CD8-positive, alpha-beta memory T cell (primary cell): ENCODE measurements at regions not wholly inside any gene's neighbourhood (a gene's known extent, or its start where the extent isn't known, plus 50 kb on each side); places are given as distances from the start of the nearest gene placed in this dataset.

Experiments
- CTCF ChIA-PET: fragments of 350-600 bp; sonication (Branson Sonifier 250); formaldehyde crosslinking; loops from one replicate; lab custom pipeline; 2021; ENCODE audit warnings: antibody characterized with exemption; lab: Charles Lee
- POLR2A ChIA-PET: fragments of 350-600 bp; sonication (Branson Sonifier 250); formaldehyde crosslinking; loops from one replicate; lab custom pipeline; 2021; ENCODE audit warnings: antibody characterized with exemption; lab: Charles Lee
- DNase-seq, 5 donors: peaks; one replicate each; pipeline versions ENCODE4 v3.0.0 to v3.0.0-alpha.2; 2020 to 2022; ENCODE audit warnings: mixed read lengths in 1 of 5
- H3K27ac ChIP-seq: one replicate; pipeline ENCODE4 v1.7.0; 2013; ENCODE audit warnings: low read depth, mild to moderate bottlenecking, low read length, moderate library complexity
- H3K27me3 ChIP-seq: 2 replicates; pipeline ENCODE4 v1.7.0; 2013; ENCODE audit warnings: low read length, mild to moderate bottlenecking; ENCODE audit not compliant: insufficient read depth, poor library complexity, severe bottlenecking
- H3K36me3 ChIP-seq: 2 replicates; pipeline ENCODE4 v1.7.0; 2013; ENCODE audit warnings: mild to moderate bottlenecking, low read length, moderate library complexity; ENCODE audit not compliant: insufficient read depth
- H3K4me1 ChIP-seq: 2 replicates; pipeline ENCODE4 v1.7.0; 2013; ENCODE audit warnings: mild to moderate bottlenecking, low read length, moderate library complexity; ENCODE audit not compliant: insufficient read depth
- H3K4me3 ChIP-seq: 2 replicates; pipeline ENCODE4 v1.7.0; 2013; ENCODE audit warnings: mild to moderate bottlenecking, low read length
- H3K9me3 ChIP-seq: 2 replicates; pipeline ENCODE4 v1.7.0; 2013; ENCODE audit warnings: mild to moderate bottlenecking, low read length
- H3K27ac Mint-ChIP-seq, 8 donors: one replicate each; pipeline ENCODE4 v1.8.0; 2020 to 2021; ENCODE audit warnings: mixed read lengths in 8 of 8, mild to moderate bottlenecking in 6 of 8, inconsistent platforms in 3 of 8, moderate library complexity in 3 of 8
- H3K27me3 Mint-ChIP-seq, 2 donors: one replicate each; pipeline ENCODE4 v1.8.0; 2020 to 2021; ENCODE audit warnings: mixed read lengths in 2 of 2, mild to moderate bottlenecking in 1 of 2, moderate library complexity in 1 of 2
- H3K36me3 Mint-ChIP-seq, 3 donors: one replicate each; pipeline ENCODE4 v1.8.0; 2020 to 2021; ENCODE audit warnings: mixed read lengths in 3 of 3, inconsistent platforms in 1 of 3, mild to moderate bottlenecking in 1 of 3
- H3K4me1 Mint-ChIP-seq, 3 donors: one replicate each; pipeline ENCODE4 v1.8.0; 2020 to 2021; ENCODE audit warnings: mixed read lengths in 3 of 3, inconsistent platforms in 1 of 3, mild to moderate bottlenecking in 1 of 3
- H3K4me3 Mint-ChIP-seq, 7 donors: one replicate each; pipeline ENCODE4 v1.8.0; 2020 to 2021; ENCODE audit warnings: mixed read lengths in 7 of 7, mild to moderate bottlenecking in 6 of 7, moderate library complexity in 4 of 7, inconsistent platforms in 2 of 7
- H3K9me3 Mint-ChIP-seq, 5 donors: one replicate each; pipeline ENCODE4 v1.8.0; 2020 to 2022; ENCODE audit warnings: mixed read lengths in 5 of 5, mild to moderate bottlenecking in 3 of 5, moderate library complexity in 2 of 5, inconsistent platforms in 1 of 5

- no peaks in the 10 kb centered on the region for H3K36me3 Mint-ChIP-seq
- DNase-seq: no peak
- no peaks in the 10 kb centered on the region for H3K36me3 ChIP-seq
- H3K27me3 Mint-ChIP-seq: no peaks in the 10 kb centered on the region
- H3K27me3 ChIP-seq: no peaks in the 10 kb centered on the region
- no peaks in the 10 kb centered on the region for H3K9me3 ChIP-seq
- ChIA-PET CTCF (no interaction called here), POLR2A (no interaction called here)
- no peaks in the 10 kb centered on the region for H3K4me1 ChIP-seq
- no peak overlapping the region for H3K27ac ChIP-seq
- no peak overlapping the region for H3K27ac Mint-ChIP-seq
- H3K4me1 Mint-ChIP-seq: no peaks in the 10 kb centered on the region
- H3K4me3 Mint-ChIP-seq: no peak overlapping the region
- H3K4me3 ChIP-seq: no peak overlapping the region
- H3K9me3 Mint-ChIP-seq: peaks cover 0 to 30% (median 9%) of the 10 kb centered on the region in 5 donors
Measured at GRCh38 chr13:107459430-107459829, 755.9 kb downstream of the LIG4 start.

DNA sequence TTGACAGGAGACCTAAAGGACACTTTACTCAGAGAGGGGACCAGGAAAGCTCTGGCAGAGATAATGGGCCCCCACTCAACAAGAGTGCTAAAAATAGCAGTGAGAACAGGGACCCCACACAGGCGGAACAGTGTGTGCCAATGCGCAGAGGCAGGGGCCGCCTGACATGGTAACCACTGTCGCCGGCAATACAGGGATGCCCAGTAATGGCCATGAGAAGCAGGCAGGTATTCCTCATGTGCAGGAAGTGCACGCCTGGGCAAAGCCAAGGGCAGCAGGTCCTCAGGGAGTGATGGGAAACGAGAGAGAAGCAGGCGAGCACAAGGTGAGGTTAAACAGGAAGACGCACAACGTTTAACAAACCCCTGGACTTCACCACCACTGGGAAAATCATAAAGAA is 757.1 kb downstream of the LIG4 start:
- Mint-ChIP-seq H3K36me3 (no peaks in the 10 kb centered on the region), H3K9me3 (peaks cover 0 to 36% (median 10%) of the 10 kb centered on the region in 5 donors), H3K27ac (no peak overlapping the region), H3K4me3 (no peak overlapping the region), H3K27me3 (no peaks in the 10 kb centered on the region), H3K4me1 (no peaks in the 10 kb centered on the region)
- Histone ChIP-seq H3K36me3 (no peaks in the 10 kb centered on the region), H3K4me1 (no peaks in the 10 kb centered on the region), H3K9me3 (no peaks in the 10 kb centered on the region), H3K4me3 (no peak overlapping the region), H3K27ac (no peak overlapping the region), H3K27me3 (no peaks in the 10 kb centered on the region)
- ChIA-PET POLR2A (no interaction called here), CTCF (no interaction called here)
- DNase-seq: no peak

GRCh38 chr13:107457686-107458085 is 757.6 kb downstream of the LIG4 start:
- Histone ChIP-seq H3K27ac (no peak overlapping the region), H3K27me3 (no peaks in the 10 kb centered on the region), H3K36me3 (no peaks in the 10 kb centered on the region), H3K4me3 (no peak overlapping the region), H3K4me1 (no peaks in the 10 kb centered on the region), H3K9me3 (no peaks in the 10 kb centered on the region)
- no peaks in the 10 kb centered on the region for H3K27me3 Mint-ChIP-seq
- ChIA-PET POLR2A (no interaction called here), CTCF (no interaction called here)
- no peaks in the 10 kb centered on the region for H3K4me1 Mint-ChIP-seq
- no peak overlapping the region for H3K27ac Mint-ChIP-seq
- no peak overlapping the region for H3K4me3 Mint-ChIP-seq
- DNase-seq: no peak
- H3K9me3 Mint-ChIP-seq: peaks cover 0 to 38% (median 10%) of the 10 kb centered on the region in 5 donors
- no peaks in the 10 kb centered on the region for H3K36me3 Mint-ChIP-seq

GRCh38 chr13:107456431-107456830 is 758.9 kb downstream of the LIG4 start:
- Mint-ChIP-seq H3K4me3 (no peak overlapping the region), H3K9me3 (peaks cover 0 to 45% (median 12%) of the 10 kb centered on the region in 5 donors), H3K27me3 (no peaks in the 10 kb centered on the region), H3K4me1 (no peaks in the 10 kb centered on the region), H3K36me3 (no peaks in the 10 kb centered on the region), H3K27ac (no peak overlapping the region)
- H3K36me3 ChIP-seq: no peaks in the 10 kb centered on the region
- CTCF ChIA-PET: no interaction called here
- H3K9me3 ChIP-seq: no peaks in the 10 kb centered on the region
- H3K27me3 ChIP-seq: no peaks in the 10 kb centered on the region
- H3K4me1 ChIP-seq: no peaks in the 10 kb centered on the region
- POLR2A ChIA-PET: no interaction called here
- DNase-seq: no peak
- no peak overlapping the region for H3K27ac ChIP-seq
- H3K4me3 ChIP-seq: no peak overlapping the region

DNA sequence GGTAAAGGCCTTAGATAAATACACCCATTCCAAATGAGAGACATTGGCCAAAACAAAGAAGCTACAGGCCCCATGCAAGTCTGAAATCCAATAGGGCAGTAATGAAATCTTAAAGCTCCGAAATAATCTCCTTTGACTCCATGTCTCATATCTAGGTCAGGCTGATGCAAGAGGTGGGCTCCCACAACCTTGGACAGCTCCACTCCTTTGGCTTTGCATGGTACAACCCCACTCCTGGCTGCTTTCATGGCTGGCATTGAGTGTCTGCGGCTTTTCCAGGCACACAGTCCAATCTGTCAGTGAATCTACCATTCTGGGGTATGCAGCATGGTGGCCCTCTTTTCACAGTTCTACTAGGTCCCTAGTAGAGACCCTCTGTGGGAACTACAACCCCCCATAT is 762.5 kb downstream of the LIG4 start:
- Mint-ChIP-seq H3K4me1 (no peaks in the 10 kb centered on the region), H3K27me3 (peaks cover 0 to 1% of the 10 kb centered on the region in 2 donors), H3K36me3 (no peaks in the 10 kb centered on the region), H3K4me3 (no peak overlapping the region), H3K27ac (no peak overlapping the region), H3K9me3 (peaks cover 3 to 40% (median 23%) of the 10 kb centered on the region in 5 donors)
- Histone ChIP-seq H3K36me3 (no peaks in the 10 kb centered on the region), H3K4me1 (no peaks in the 10 kb centered on the region), H3K9me3 (no peaks in the 10 kb centered on the region), H3K27ac (no peak overlapping the region), H3K27me3 (no peaks in the 10 kb centered on the region), H3K4me3 (no peak overlapping the region)
- CTCF ChIA-PET: no interaction called here
- no peak for DNase-seq
- POLR2A ChIA-PET: no interaction called here

- CTCF ChIA-PET: no interaction called here
- Mint-ChIP-seq H3K27me3 (peaks cover 0 to 2% of the 10 kb centered on the region in 2 donors), H3K4me1 (no peaks in the 10 kb centered on the region), H3K36me3 (no peaks in the 10 kb centered on the region), H3K4me3 (no peak overlapping the region), H3K27ac (no peak overlapping the region), H3K9me3 (peaks cover 3 to 37% (median 24%) of the 10 kb centered on the region in 5 donors)
- H3K27ac ChIP-seq: no peak overlapping the region
- no peaks in the 10 kb centered on the region for H3K4me1 ChIP-seq
- no peaks in the 10 kb centered on the region for H3K9me3 ChIP-seq
- no peak overlapping the region for H3K4me3 ChIP-seq
- POLR2A ChIA-PET: no interaction called here
- H3K27me3 ChIP-seq: no peaks in the 10 kb centered on the region
- no peak for DNase-seq
- no peaks in the 10 kb centered on the region for H3K36me3 ChIP-seq
Measured at GRCh38 chr13:107450931-107451330, 764.4 kb downstream of the LIG4 start.

DNA sequence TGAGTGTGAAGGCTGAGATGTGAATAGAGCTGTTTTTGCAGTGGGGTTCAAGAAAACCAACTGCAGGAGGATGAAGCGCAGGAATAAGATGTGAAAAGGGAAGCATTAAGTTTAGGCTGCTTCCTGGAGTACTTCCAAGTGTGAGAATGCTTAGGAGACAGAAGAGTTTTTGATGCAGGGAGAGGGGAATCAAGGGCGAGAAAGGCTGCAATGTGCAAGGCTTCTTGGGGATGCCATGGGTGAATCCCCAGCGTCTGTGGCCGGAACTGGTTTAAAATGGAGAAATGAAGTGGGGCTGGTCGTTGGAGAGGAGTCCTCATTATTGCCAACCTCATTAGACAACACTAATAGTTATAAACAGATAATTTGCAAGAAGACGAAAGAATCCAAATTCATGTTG is 764.9 kb downstream of the LIG4 start:
- Mint-ChIP-seq H3K4me3 (no peak overlapping the region), H3K36me3 (no peaks in the 10 kb centered on the region), H3K27me3 (peaks cover 0 to 2% of the 10 kb centered on the region in 2 donors), H3K27ac (no peak overlapping the region), H3K9me3 (peaks cover 3 to 32% (median 20%) of the 10 kb centered on the region in 5 donors), H3K4me1 (no peaks in the 10 kb centered on the region)
- H3K27ac ChIP-seq: no peak overlapping the region
- POLR2A ChIA-PET: no interaction called here
- no peaks in the 10 kb centered on the region for H3K27me3 ChIP-seq
- no peaks in the 10 kb centered on the region for H3K9me3 ChIP-seq
- H3K36me3 ChIP-seq: no peaks in the 10 kb centered on the region
- no peaks in the 10 kb centered on the region for H3K4me1 ChIP-seq
- CTCF ChIA-PET: no interaction called here
- no peak for DNase-seq
- no peak overlapping the region for H3K4me3 ChIP-seq

DNA sequence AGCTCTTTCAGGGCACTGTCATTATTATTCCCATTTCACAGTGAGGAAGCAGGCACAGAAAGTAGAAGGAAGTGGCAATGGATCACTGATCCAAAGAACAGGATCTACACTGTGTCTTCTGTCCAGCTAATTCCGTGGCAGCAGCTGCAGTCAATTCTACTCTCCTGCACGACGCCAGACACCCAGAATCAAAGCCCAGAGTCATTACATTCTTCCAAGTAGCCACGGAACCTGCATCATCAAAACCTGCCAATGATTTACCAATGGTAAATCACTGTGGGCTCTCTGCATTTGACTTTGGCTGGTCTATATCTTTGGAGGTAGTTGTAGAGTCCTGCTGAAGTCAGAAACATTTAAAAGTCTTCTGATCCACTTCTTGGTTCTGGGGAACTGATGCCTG is 767.7 kb downstream of the LIG4 start:
- Histone ChIP-seq H3K4me3 (no peak overlapping the region), H3K9me3 (no peaks in the 10 kb centered on the region), H3K4me1 (no peaks in the 10 kb centered on the region), H3K27ac (no peak overlapping the region), H3K27me3 (no peaks in the 10 kb centered on the region), H3K36me3 (no peaks in the 10 kb centered on the region)
- peaks cover 3 to 17% (median 14%) of the 10 kb centered on the region in 5 donors for H3K9me3 Mint-ChIP-seq
- H3K36me3 Mint-ChIP-seq: no peaks in the 10 kb centered on the region
- DNase-seq: no peak
- ChIA-PET CTCF (no interaction called here), POLR2A (no interaction called here)
- no peak overlapping the region for H3K4me3 Mint-ChIP-seq
- H3K27ac Mint-ChIP-seq: no peak overlapping the region
- H3K27me3 Mint-ChIP-seq: peaks cover 0 to 2% of the 10 kb centered on the region in 2 donors
- no peaks in the 10 kb centered on the region for H3K4me1 Mint-ChIP-seq

- Histone ChIP-seq H3K27ac (no peak overlapping the region), H3K4me1 (no peaks in the 10 kb centered on the region), H3K36me3 (no peaks in the 10 kb centered on the region), H3K9me3 (no peaks in the 10 kb centered on the region), H3K27me3 (no peaks in the 10 kb centered on the region), H3K4me3 (no peak overlapping the region)
- Mint-ChIP-seq H3K9me3 (peaks cover 0 to 23% (median 9%) of the 10 kb centered on the region in 5 donors), H3K36me3 (no peaks in the 10 kb centered on the region), H3K27ac (no peak overlapping the region), H3K4me3 (no peak overlapping the region), H3K27me3 (no peaks in the 10 kb centered on the region), H3K4me1 (no peaks in the 10 kb centered on the region)
- POLR2A ChIA-PET: no interaction called here
- CTCF ChIA-PET: no interaction called here
- no peak for DNase-seq
Measured at GRCh38 chr13:107441279-107441678, 774.1 kb downstream of the LIG4 start.
